ENCODE measurements at regions not wholly inside any gene's neighbourhood (a gene's known extent, or its start where the extent isn't known, plus 50 kb on each side); places are given as distances from the start of the nearest gene placed in this dataset.

GRCh38 chr6:104064876-104065275 lies 794.8 kb downstream of the HACE1 start:
- DNase-seq (ENCODE audit: low read depth), result no peak

- no peak for DNase-seq (ENCODE audit: low read depth)
Observed at GRCh38 chr6:104050455-104050854, 809.3 kb downstream of the HACE1 start.

GRCh38 chr6:104046426-104046825 lies 813.3 kb downstream of the HACE1 start:
- DNase-seq (ENCODE audit: low read depth), result no peak

- DNase-seq (ENCODE audit: low read depth), result no peak
Observed at GRCh38 chr6:104031346-104031745, 828.4 kb downstream of the HACE1 start.

- no peak for DNase-seq (ENCODE audit: low read depth)
Observed at GRCh38 chr6:104022126-104022525, 837.6 kb downstream of the HACE1 start.

GRCh38 chr6:104019075-104019753 lies 840.5 kb downstream of the HACE1 start:
- DNase-seq (ENCODE audit: low read depth), result no peak

GRCh38 chr6:104017410-104018381 lies 842.0 kb downstream of the HACE1 start:
- no peak for DNase-seq (ENCODE audit: low read depth)

- DNase-seq (ENCODE audit: low read depth), result no peak
Observed at GRCh38 chr6:104014163-104014959, 845.4 kb downstream of the HACE1 start.

- no peak for DNase-seq (ENCODE audit: low read depth)
Observed at GRCh38 chr6:104013312-104013971, 846.3 kb downstream of the HACE1 start.

GRCh38 chr6:104010897-104011296 lies 848.8 kb downstream of the HACE1 start:
- DNase-seq (ENCODE audit: low read depth), result no peak

GRCh38 chr6:104003803-104004516 lies 855.8 kb downstream of the HACE1 start:
- no peak for DNase-seq (ENCODE audit: low read depth)

GRCh38 chr6:103995571-103995970 lies 864.1 kb downstream of the HACE1 start:
- no peak for DNase-seq (ENCODE audit: low read depth)

GRCh38 chr6:103983860-103984259 lies 875.9 kb downstream of the HACE1 start:
- DNase-seq (ENCODE audit: low read depth), result no peak

- no peak for DNase-seq (ENCODE audit: low read depth)
Observed at GRCh38 chr6:103983011-103983410, 876.7 kb downstream of the HACE1 start.

GRCh38 chr6:103982574-103982973 lies 877.1 kb downstream of the HACE1 start:
- no peak for DNase-seq (ENCODE audit: low read depth)

GRCh38 chr6:103979308-103979707 lies 880.4 kb downstream of the HACE1 start:
- DNase-seq (ENCODE audit: low read depth), result no peak

- no peak for DNase-seq (ENCODE audit: low read depth)
Observed at GRCh38 chr6:103937389-103937788, 922.3 kb downstream of the HACE1 start.

- DNase-seq (ENCODE audit: low read depth), result no peak
Observed at GRCh38 chr6:103925317-103925716, 934.4 kb downstream of the HACE1 start.

GRCh38 chr6:103910018-103910417 lies 949.7 kb downstream of the HACE1 start:
- no peak for DNase-seq (ENCODE audit: low read depth)

- no peak for DNase-seq (ENCODE audit: low read depth)
Observed at GRCh38 chr6:103908898-103909297, 950.8 kb downstream of the HACE1 start.

GRCh38 chr6:103895136-103895535 lies 964.6 kb downstream of the HACE1 start:
- DNase-seq (ENCODE audit: low read depth), result no peak
